Spleen (tissue), 11 donors: ENCODE measurements at regions not wholly inside any gene's neighbourhood (a gene's known extent, or its start where the extent isn't known, plus 50 kb on each side); places are given as distances from the start of the nearest gene placed in this dataset.

Experiments
- DNase-seq: peaks from one replicate; pipeline ENCODE4 v3.0.0-alpha.2; 2020
- H3K27ac ChIP-seq, 8 donors: fragments of 200-600 bp; sonication (generic) in 7 of 8; 1 replicate in 4 of 8; 2 replicates in 4 of 8; pipeline versions ENCODE4 v1.5.0 to v1.8.0; 2016 to 2021; ENCODE audit warnings: inconsistent platforms in 4 of 8, mild to moderate bottlenecking in 4 of 8, moderate library complexity in 1 of 8
- H3K27me3 ChIP-seq, 7 donors: fragments of 200-600 bp; sonication (generic) in 6 of 7; replicated peaks in 1 of 7; 1 replicate in 4 of 7; 2 replicates in 3 of 7; pipeline versions ENCODE4 v1.5.0 to v1.8.0; 2016 to 2021; ENCODE audit warnings: inconsistent platforms in 3 of 7, mild to moderate bottlenecking in 1 of 7
- H3K36me3 ChIP-seq, 6 donors: fragments of 200-600 bp; sonication (generic) in 5 of 6; 1 replicate in 4 of 6; 2 replicates in 2 of 6; pipeline versions ENCODE4 v1.5.0 to v1.8.0; 2016 to 2021; ENCODE audit warnings: inconsistent platforms in 2 of 6
- H3K4me1 ChIP-seq, 6 donors: fragments of 200-600 bp; sonication (generic) in 5 of 6; 1 replicate in 3 of 6; 2 replicates in 3 of 6; pipeline versions ENCODE4 v1.5.0 to v1.8.0; 2016 to 2021; ENCODE audit warnings: inconsistent platforms in 3 of 6
- H3K4me3 ChIP-seq, 8 donors: fragments of 200-600 bp; sonication (generic) in 7 of 8; 1 replicate in 4 of 8; 2 replicates in 4 of 8; pipeline versions ENCODE4 v1.5.0 to v1.8.0; 2016 to 2021; ENCODE audit warnings: inconsistent platforms in 4 of 8, mild to moderate bottlenecking in 4 of 8, moderate library complexity in 2 of 8
- H3K9me3 ChIP-seq, 8 donors: fragments of 200-600 bp; sonication (generic) in 7 of 8; 1 replicate in 4 of 8; 2 replicates in 4 of 8; pipeline versions ENCODE4 v1.5.0 to v1.8.0; 2016 to 2021; ENCODE audit warnings: inconsistent platforms in 4 of 8
- CTCF ChIP-seq, 11 experiments: fragments of 200-600 bp in 7 of 11; fragments of 450-650 bp in 4 of 11; sonication (generic) in 4 of 11; IDR thresholded peaks in 8 of 11; conservative IDR thresholded peaks in 3 of 11; 1 replicate in 7 of 11; 2 replicates in 4 of 11; pipeline versions ENCODE4 v1.4.0 to v1.8.0; 2016 to 2021; ENCODE audit warnings: antibody characterized with exemption in 11 of 11, inconsistent platforms in 4 of 11, mild to moderate bottlenecking in 1 of 11
- POLR2A ChIP-seq, 3 donors: fragments of 450-650 bp; IDR thresholded peaks; one replicate each; pipeline ENCODE4 v1.5.1; 2017; ENCODE audit warnings: antibody characterized with exemption in 3 of 3, mild to moderate bottlenecking in 1 of 3
- POLR2AphosphoS5 ChIP-seq, 3 donors: sonication (generic); formaldehyde crosslinking; IDR thresholded peaks; one replicate each; pipeline ENCODE4 v1.5.1; 2017; ENCODE audit warnings: antibody characterized with exemption in 3 of 3
- WGBS, 5 donors: extraction: QIAGEN DNeasy Blood & Tissue Kit in 3 of 5; methylation state at CpG; one replicate each; pipeline versions ENCODE4 v1.1.5 to v1.1.7; 2013 to 2018; 5-methylcytosine and 5-hydroxymethylcytosine counted together
- intact Hi-C: fragments of 100-400 bp; cut with DNase I; formaldehyde crosslinking; loops from one replicate; pipeline ENCODE4 v1.15.0; 2023; ENCODE audit warnings: low total_unique reads
- donor health status: healthy with polysubstance abuse.
- donor health status: DM: no; HTN: no; CAD: no; lungs with moderate emphysema.
- donor health status: DM: no; HTN: no; CAD: no.
- donor health status: Bipolar disorder and iron deficiency.
- donor health status: healthy.
- donor health status: DM: no; HTN: no; CAD: no.
- donor health status: DM: yes; HTN: yes; CAD: no.

- no peaks in the 10 kb centered on the region for H3K36me3 ChIP-seq
- H3K27me3 ChIP-seq: no peaks in the 10 kb centered on the region
- H3K4me3 ChIP-seq: no peak overlapping the region
- no peaks in the 10 kb centered on the region for H3K9me3 ChIP-seq
- H3K4me1 ChIP-seq: peaks cover 0 to 41% (median 19%) of the 10 kb centered on the region in 6 donors
- intact Hi-C loops: no loop called here
- no peak for DNase-seq
- 84 to 90% (median 85%) methylated on average over 10 to 12 of the region's 12 CpGs for WGBS, 5 donors
- H3K27ac ChIP-seq: no peak overlapping the region
- TF ChIP-seq CTCF (IDR thresholded peaks at IDR 0.05 in 8 of 11, conservative IDR thresholded peaks at IDR 0.05 in 3 of 11) (no peak), POLR2AphosphoS5 (IDR thresholded peaks at IDR 0.05) (peak in 2 of 3 donors; percentile 71 to 81), POLR2A (IDR thresholded peaks at IDR 0.05) (no peak)
Observed at GRCh38 chr12:123097561-123098084, 53.3 kb downstream of the PITPNM2 start.

- H3K27me3 ChIP-seq: no peaks in the 10 kb centered on the region
- H3K9me3 ChIP-seq: no peaks in the 10 kb centered on the region
- no peak for TF ChIP-seq POLR2A (IDR thresholded peaks at IDR 0.05)
- no peak for TF ChIP-seq POLR2AphosphoS5 (IDR thresholded peaks at IDR 0.05)
- TF ChIP-seq CTCF (IDR thresholded peaks at IDR 0.05 in 8 of 11, conservative IDR thresholded peaks at IDR 0.05 in 3 of 11): no peak
- H3K36me3 ChIP-seq: no peaks in the 10 kb centered on the region
- 79 to 97% (median 82%) methylated on average over 5 of the region's 5 CpGs for WGBS, 5 donors
- H3K4me3 ChIP-seq: no peak overlapping the region
- DNase-seq: no peak
- H3K27ac ChIP-seq: no peak overlapping the region
- peaks cover 0 to 35% (median 15%) of the 10 kb centered on the region in 6 donors for H3K4me1 ChIP-seq
- intact Hi-C loops: no loop called here
Observed at GRCh38 chr12:123096741-123097140, 54.1 kb downstream of the PITPNM2 start.

GRCh38 chr12:123096182-123096581 is 54.7 kb downstream of the PITPNM2 start:
- H3K4me3 ChIP-seq: no peak overlapping the region
- no peak for DNase-seq
- no peak for TF ChIP-seq CTCF (IDR thresholded peaks at IDR 0.05 in 8 of 11, conservative IDR thresholded peaks at IDR 0.05 in 3 of 11)
- no peak for TF ChIP-seq POLR2AphosphoS5 (IDR thresholded peaks at IDR 0.05)
- TF ChIP-seq POLR2A (IDR thresholded peaks at IDR 0.05): no peak
- H3K27me3 ChIP-seq: no peaks in the 10 kb centered on the region
- 80 to 88% (median 85%) methylated on average over 8 of the region's 8 CpGs for WGBS, 5 donors
- H3K9me3 ChIP-seq: no peaks in the 10 kb centered on the region
- H3K27ac ChIP-seq: no peak overlapping the region
- no peaks in the 10 kb centered on the region for H3K36me3 ChIP-seq
- peaks cover 0 to 39% (median 15%) of the 10 kb centered on the region in 6 donors for H3K4me1 ChIP-seq
- intact Hi-C loops: no loop called here

- H3K9me3 ChIP-seq: no peaks in the 10 kb centered on the region
- no peak for DNase-seq
- no peak for TF ChIP-seq POLR2AphosphoS5 (IDR thresholded peaks at IDR 0.05)
- no peak for TF ChIP-seq CTCF (IDR thresholded peaks at IDR 0.05 in 8 of 11, conservative IDR thresholded peaks at IDR 0.05 in 3 of 11)
- no peak for TF ChIP-seq POLR2A (IDR thresholded peaks at IDR 0.05)
- H3K27ac ChIP-seq: no peak overlapping the region
- no peaks in the 10 kb centered on the region for H3K36me3 ChIP-seq
- no peak overlapping the region for H3K4me3 ChIP-seq
- H3K4me1 ChIP-seq: peaks cover 0 to 39% (median 15%) of the 10 kb centered on the region in 6 donors
- intact Hi-C loops: no loop called here
- WGBS, 5 donors: 92 to 93% (median 92%) methylated on average over 21 to 25 of the region's 25 CpGs
- H3K27me3 ChIP-seq: no peaks in the 10 kb centered on the region
Observed at GRCh38 chr12:123095078-123095881, 55.6 kb downstream of the PITPNM2 start.
